Activated naive CD8-positive, alpha-beta T cell treated with anti-CD3 and anti-CD28 coated beads for 36 hours (primary cell): ENCODE measurements at regions not wholly inside any gene's neighbourhood (a gene's known extent, or its start where the extent isn't known, plus 50 kb on each side); places are given as distances from the start of the nearest gene placed in this dataset.

Experiments used
- DNase-seq: peaks from one replicate; pipeline ENCODE4 v3.0.0; 2021
- H3K27ac Mint-ChIP-seq: one replicate; pipeline ENCODE4 v1.8.0; 2022; ENCODE audit warnings: mild to moderate bottlenecking, moderate library complexity, mixed read lengths
- H3K27me3 Mint-ChIP-seq: one replicate; pipeline ENCODE4 v1.8.0; 2022; ENCODE audit warnings: mild to moderate bottlenecking, mixed read lengths
- H3K36me3 Mint-ChIP-seq: one replicate; pipeline ENCODE4 v1.8.0; 2021; ENCODE audit warnings: mild to moderate bottlenecking, mixed read lengths
- H3K4me1 Mint-ChIP-seq: one replicate; pipeline ENCODE4 v1.8.0; 2021; ENCODE audit warnings: mixed read lengths
- H3K4me3 Mint-ChIP-seq: one replicate; pipeline ENCODE4 v1.8.0; 2022; ENCODE audit warnings: mild to moderate bottlenecking, moderate library complexity, mixed read lengths
- H3K9me3 Mint-ChIP-seq: one replicate; pipeline ENCODE4 v1.8.0; 2022; ENCODE audit warnings: mixed read lengths

- Mint-ChIP-seq H3K27me3 (peaks cover 13% of the 10 kb centered on the region), H3K27ac (no peak overlapping the region)
Observed at GRCh38 chr6:108782179-108783041, 65.8 kb upstream of the ARMC2 start.

GRCh38 chr6:108785653-108786052 is 62.6 kb upstream of the ARMC2 start:
- Mint-ChIP-seq H3K9me3 (no peaks in the 10 kb centered on the region), H3K27me3 (peaks cover 9% of the 10 kb centered on the region), H3K27ac (no peak overlapping the region), H3K4me1 (peaks cover 12% of the 10 kb centered on the region), H3K4me3 (no peak overlapping the region), H3K36me3 (no peaks in the 10 kb centered on the region)
- DNase-seq = no peak

More at GRCh38 chr6:108782179-108783041, 65.8 kb upstream of the ARMC2 start:
- Mint-ChIP-seq H3K36me3 (no peaks in the 10 kb centered on the region), H3K4me3 (peak overlapping the region; percentile 76), H3K4me1 (peaks cover 12% of the 10 kb centered on the region), H3K9me3 (no peaks in the 10 kb centered on the region)
- peak; percentile 81 for DNase-seq

- H3K36me3 Mint-ChIP-seq = no peaks in the 10 kb centered on the region
- no peaks in the 10 kb centered on the region for H3K27me3 Mint-ChIP-seq
Observed at GRCh38 chr6:108788416-108788815, 59.8 kb upstream of the ARMC2 start.

GRCh38 chr6:108789475-108789874 is 58.7 kb upstream of the ARMC2 start:
- H3K9me3 Mint-ChIP-seq = no peaks in the 10 kb centered on the region

More at GRCh38 chr6:108788416-108788815, 59.8 kb upstream of the ARMC2 start:
- H3K9me3 Mint-ChIP-seq = no peaks in the 10 kb centered on the region
- H3K4me1 Mint-ChIP-seq = no peaks in the 10 kb centered on the region
- DNase-seq = no peak
- H3K4me3 Mint-ChIP-seq = no peak overlapping the region
- H3K27ac Mint-ChIP-seq = no peak overlapping the region

GRCh38 chr6:108791700-108792099 is 56.5 kb upstream of the ARMC2 start:
- H3K27ac Mint-ChIP-seq = no peak overlapping the region
- DNase-seq = no peak
- no peak overlapping the region for H3K4me3 Mint-ChIP-seq
- H3K27me3 Mint-ChIP-seq = no peaks in the 10 kb centered on the region
- no peaks in the 10 kb centered on the region for H3K4me1 Mint-ChIP-seq
- H3K9me3 Mint-ChIP-seq = no peaks in the 10 kb centered on the region
- H3K36me3 Mint-ChIP-seq = no peaks in the 10 kb centered on the region

More at GRCh38 chr6:108789475-108789874, 58.7 kb upstream of the ARMC2 start:
- no peak for DNase-seq
- Mint-ChIP-seq H3K4me1 (no peaks in the 10 kb centered on the region), H3K4me3 (no peak overlapping the region), H3K27me3 (no peaks in the 10 kb centered on the region), H3K27ac (no peak overlapping the region), H3K36me3 (no peaks in the 10 kb centered on the region)

- Mint-ChIP-seq H3K27ac (no peak overlapping the region), H3K36me3 (no peaks in the 10 kb centered on the region), H3K4me1 (peaks cover 14% of the 10 kb centered on the region), H3K27me3 (no peaks in the 10 kb centered on the region), H3K4me3 (no peak overlapping the region), H3K9me3 (no peaks in the 10 kb centered on the region)
- DNase-seq = no peak
Observed at GRCh38 chr6:108793516-108794251, 54.5 kb upstream of the ARMC2 start.

GRCh38 chr6:108795122-108795521 is 53.1 kb upstream of the ARMC2 start:
- Mint-ChIP-seq H3K4me1 (peaks cover 19% of the 10 kb centered on the region), H3K4me3 (no peak overlapping the region), H3K27me3 (no peaks in the 10 kb centered on the region), H3K36me3 (no peaks in the 10 kb centered on the region), H3K9me3 (no peaks in the 10 kb centered on the region), H3K27ac (no peak overlapping the region)
- no peak for DNase-seq

- DNase-seq = no peak
Observed at GRCh38 chr6:108795814-108796213, 52.4 kb upstream of the ARMC2 start.

GRCh38 chr6:108796875-108797274 is 51.3 kb upstream of the ARMC2 start:
- Mint-ChIP-seq H3K27ac (no peak overlapping the region), H3K27me3 (no peaks in the 10 kb centered on the region), H3K36me3 (no peaks in the 10 kb centered on the region), H3K4me3 (no peak overlapping the region), H3K4me1 (peaks cover 19% of the 10 kb centered on the region), H3K9me3 (no peaks in the 10 kb centered on the region)
- no peak for DNase-seq

More at GRCh38 chr6:108795814-108796213, 52.4 kb upstream of the ARMC2 start:
- H3K27ac Mint-ChIP-seq = no peak overlapping the region
- no peaks in the 10 kb centered on the region for H3K9me3 Mint-ChIP-seq
- H3K27me3 Mint-ChIP-seq = no peaks in the 10 kb centered on the region
- no peak overlapping the region for H3K4me3 Mint-ChIP-seq
- peaks cover 19% of the 10 kb centered on the region for H3K4me1 Mint-ChIP-seq
- H3K36me3 Mint-ChIP-seq = no peaks in the 10 kb centered on the region

GRCh38 chr6:108797951-108798669 is 50.1 kb upstream of the ARMC2 start:
- Mint-ChIP-seq H3K4me1 (peaks cover 19% of the 10 kb centered on the region), H3K4me3 (peak overlapping the region; percentile 56), H3K36me3 (no peaks in the 10 kb centered on the region), H3K27me3 (no peaks in the 10 kb centered on the region), H3K27ac (peak overlapping the region; percentile 54), H3K9me3 (no peaks in the 10 kb centered on the region)
- DNase-seq = no peak
